ENCODE measurements at regions not wholly inside any gene's neighbourhood (a gene's known extent, or its start where the extent isn't known, plus 50 kb on each side); places are given as distances from the start of the nearest gene placed in this dataset.

DNA sequence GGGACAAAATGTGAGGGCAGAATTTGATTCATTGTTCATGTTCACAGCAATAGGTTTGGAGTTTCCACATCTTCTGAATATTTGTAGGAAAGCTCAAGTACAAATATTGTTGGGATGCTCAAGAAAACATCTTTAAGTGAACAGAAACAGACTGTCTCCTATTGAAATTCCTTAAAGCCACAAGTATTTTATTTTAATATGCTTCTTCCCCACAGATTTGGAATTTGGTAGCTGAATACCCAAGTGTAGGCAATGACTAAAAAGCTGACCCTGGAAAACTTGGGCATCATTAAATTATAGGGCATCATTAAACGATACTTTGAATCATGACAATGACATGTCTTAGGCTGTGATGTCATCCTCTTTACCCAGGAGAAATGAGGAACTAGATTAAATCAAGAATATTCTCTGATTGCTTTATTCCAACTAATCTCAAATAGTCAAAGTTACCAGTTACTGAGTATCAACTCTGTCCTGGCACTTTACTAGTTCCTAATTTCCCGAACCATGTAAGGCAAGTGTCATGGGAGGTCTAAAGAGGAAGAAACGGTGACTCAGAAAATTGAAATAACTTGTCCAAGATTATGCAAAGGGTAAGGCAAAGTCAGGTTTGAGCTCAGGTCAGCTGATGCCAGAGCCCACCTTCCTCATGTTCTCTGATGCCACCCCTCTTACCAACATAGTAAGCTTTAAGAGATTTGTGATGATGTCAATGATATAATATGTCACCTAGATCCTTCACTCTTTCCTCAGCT, 223.1 kb upstream of the LEF1 start:
- TF ChIP-seq CTCF (conservative IDR thresholded peaks at IDR 0.05) = no peak
- Histone ChIP-seq H3K27ac (ENCODE audit: low read depth, low read length) (no peak overlapping the region), H3K4me3 (ENCODE audit: low read length) (no peak overlapping the region), H3K27me3 (ENCODE audit: control insufficient read depth, insufficient read depth, low read length, poor library complexity, severe bottlenecking) (no peaks in the 10 kb centered on the region), H3K9me3 (ENCODE audit: control insufficient read depth, low read length) (no peaks in the 10 kb centered on the region), H3K4me1 (ENCODE audit: control insufficient read depth, insufficient read depth, low read length) (peaks cover 2% of the 10 kb centered on the region), H3K9ac (ENCODE audit: extremely low read depth, low read length, poor library complexity, severe bottlenecking) (no peak overlapping the region), H3K36me3 (ENCODE audit: control insufficient read depth, insufficient read depth, low read length) (no peaks in the 10 kb centered on the region)
- H3K4me3 Mint-ChIP-seq = no peak overlapping the region
- peaks cover 4% of the 10 kb centered on the region for H3K27me3 Mint-ChIP-seq (ENCODE audit: insufficient read depth)
- no peaks in the 10 kb centered on the region for H3K4me1 Mint-ChIP-seq
- H3K36me3 Mint-ChIP-seq (ENCODE audit: low read depth) = no peaks in the 10 kb centered on the region
- no peaks in the 10 kb centered on the region for H3K9me3 Mint-ChIP-seq
- H3K27ac Mint-ChIP-seq = no peak overlapping the region
- 96 to 100% methylated on average over 3 of the region's 3 CpGs for WGBS, 2 experiments (ENCODE audit: insufficient coverage in 1 of 2, insufficient read length in 1 of 2)
- no peak for DNase-seq

DNA sequence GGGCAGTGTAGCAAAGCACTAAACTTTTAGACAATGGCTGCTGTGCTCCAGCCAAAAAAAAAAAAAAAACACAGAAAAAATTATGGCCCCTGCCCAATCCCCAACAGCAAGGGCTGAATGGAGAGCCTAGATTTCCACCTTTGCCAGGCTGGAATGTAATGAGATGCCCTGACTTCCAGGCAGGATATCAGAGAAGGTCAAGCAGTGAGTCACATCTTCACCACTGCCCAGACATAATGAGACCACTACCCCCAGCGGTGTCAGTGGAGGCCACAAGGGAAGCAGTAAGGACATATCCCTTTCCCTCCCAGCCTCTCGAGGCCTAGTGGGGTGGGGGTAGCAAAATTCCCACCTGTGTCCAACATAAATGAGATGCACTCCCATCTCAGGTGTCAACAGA, 216.3 kb upstream of the LEF1 start:
- Histone ChIP-seq H3K4me1 (ENCODE audit: control insufficient read depth, insufficient read depth, low read length) (no peaks in the 10 kb centered on the region), H3K36me3 (ENCODE audit: control insufficient read depth, insufficient read depth, low read length) (no peaks in the 10 kb centered on the region), H3K9ac (ENCODE audit: extremely low read depth, low read length, poor library complexity, severe bottlenecking) (no peak overlapping the region), H3K27ac (ENCODE audit: low read depth, low read length) (no peak overlapping the region), H3K4me3 (ENCODE audit: low read length) (no peak overlapping the region), H3K27me3 (ENCODE audit: control insufficient read depth, insufficient read depth, low read length, poor library complexity, severe bottlenecking) (no peaks in the 10 kb centered on the region), H3K9me3 (ENCODE audit: control insufficient read depth, low read length) (peaks cover 8% of the 10 kb centered on the region)
- Mint-ChIP-seq H3K36me3 (ENCODE audit: low read depth) (no peaks in the 10 kb centered on the region), H3K9me3 (peaks cover 3% of the 10 kb centered on the region), H3K4me3 (no peak overlapping the region), H3K27me3 (ENCODE audit: insufficient read depth) (peaks cover 2% of the 10 kb centered on the region), H3K4me1 (no peaks in the 10 kb centered on the region), H3K27ac (no peak overlapping the region)
- no peak for TF ChIP-seq CTCF (conservative IDR thresholded peaks at IDR 0.05)
- DNase-seq = no peak
- 96% methylated on average over 2 of the region's 2 CpGs; no CpG with 5 or more reads in 1 of the 2 experiments for WGBS, 2 experiments (ENCODE audit: insufficient coverage in 1 of 2, insufficient read length in 1 of 2)

DNA sequence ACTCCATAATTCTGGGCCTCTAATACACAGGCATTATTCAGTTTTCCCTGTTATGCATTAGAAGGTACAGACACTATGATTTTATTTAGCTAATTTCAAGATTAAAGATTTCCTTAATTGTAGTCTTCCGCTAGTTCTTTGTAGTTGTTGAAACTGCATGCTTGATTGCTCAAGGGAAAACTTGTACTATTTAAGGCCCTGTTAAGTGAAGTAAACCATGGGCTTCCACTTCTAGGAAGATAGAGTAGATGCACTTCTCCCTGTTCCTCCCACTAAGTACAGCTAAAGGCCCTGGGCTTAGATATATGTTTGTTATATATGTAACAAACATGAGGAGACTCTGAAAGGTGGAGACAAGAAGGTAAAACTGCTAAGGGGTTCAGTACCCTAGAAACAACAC, 215.8 kb upstream of the LEF1 start:
- WGBS, 2 experiments (ENCODE audit: insufficient coverage in 1 of 2, insufficient read length in 1 of 2) = 90% methylated on average over 1 of the region's 1 CpG; no CpG with 5 or more reads in 1 of the 2 experiments
- no peak overlapping the region for H3K27ac Mint-ChIP-seq
- Histone ChIP-seq H3K4me1 (ENCODE audit: control insufficient read depth, insufficient read depth, low read length) (peaks cover 2% of the 10 kb centered on the region), H3K27ac (ENCODE audit: low read depth, low read length) (no peak overlapping the region), H3K9ac (ENCODE audit: extremely low read depth, low read length, poor library complexity, severe bottlenecking) (no peak overlapping the region), H3K27me3 (ENCODE audit: control insufficient read depth, insufficient read depth, low read length, poor library complexity, severe bottlenecking) (no peaks in the 10 kb centered on the region), H3K36me3 (ENCODE audit: control insufficient read depth, insufficient read depth, low read length) (no peaks in the 10 kb centered on the region), H3K4me3 (ENCODE audit: low read length) (no peak overlapping the region), H3K9me3 (ENCODE audit: control insufficient read depth, low read length) (peaks cover 8% of the 10 kb centered on the region)
- H3K9me3 Mint-ChIP-seq = peaks cover 4% of the 10 kb centered on the region
- H3K36me3 Mint-ChIP-seq (ENCODE audit: low read depth) = no peaks in the 10 kb centered on the region
- peaks cover 2% of the 10 kb centered on the region for H3K27me3 Mint-ChIP-seq (ENCODE audit: insufficient read depth)
- no peak for TF ChIP-seq CTCF (conservative IDR thresholded peaks at IDR 0.05)
- no peak overlapping the region for H3K4me3 Mint-ChIP-seq
- peaks cover 4% of the 10 kb centered on the region for H3K4me1 Mint-ChIP-seq
- DNase-seq = no peak

Data from endodermal cell (in vitro differentiated cells).